M059J (cell line): ENCODE measurements at regions not wholly inside any gene's neighbourhood (a gene's known extent, or its start where the extent isn't known, plus 50 kb on each side); places are given as distances from the start of the nearest gene placed in this dataset.
"Not testable (repeated sequence)": the region's sequence is repeated elsewhere in the genome, so short reads cannot be mapped to it uniquely, and the experiment has no call there.

ENCODE experiments used
- DNase-seq: peaks from one replicate; pipeline ENCODE4 v3.0.0-alpha.2; 2012; ENCODE audit warnings: low read depth

- DNase-seq, result no peak
Measured at GRCh38 chr15:93948726-93949125, 282.6 kb upstream of the MCTP2 start.

- no peak for DNase-seq
Measured at GRCh38 chr15:93943586-93943985, 287.8 kb upstream of the MCTP2 start.

- DNase-seq, result no peak
Measured at GRCh38 chr15:93942269-93942694, 289.1 kb upstream of the MCTP2 start.

- no peak for DNase-seq
Measured at GRCh38 chr15:93941697-93942096, 289.7 kb upstream of the MCTP2 start.

- no peak for DNase-seq
Measured at GRCh38 chr15:93940226-93940625, 291.1 kb upstream of the MCTP2 start.

- no peak for DNase-seq
Measured at GRCh38 chr15:93932164-93932776, 299.1 kb upstream of the MCTP2 start.

GRCh38 chr15:93929375-93930094, 301.8 kb upstream of the MCTP2 start:
- peak; percentile 15 for DNase-seq

- DNase-seq, result no peak
Measured at GRCh38 chr15:93920204-93920603, 311.2 kb upstream of the MCTP2 start.

GRCh38 chr15:93918801-93919200, 312.6 kb upstream of the MCTP2 start:
- DNase-seq, result not testable (repeated sequence)

- no peak for DNase-seq
Measured at GRCh38 chr15:93917181-93917580, 314.2 kb upstream of the MCTP2 start.

GRCh38 chr15:93913871-93914270, 317.5 kb upstream of the MCTP2 start:
- no peak for DNase-seq

- no peak for DNase-seq
Measured at GRCh38 chr15:93913310-93913709, 318.1 kb upstream of the MCTP2 start.

GRCh38 chr15:93900476-93901400, 330.6 kb upstream of the MCTP2 start:
- DNase-seq, result no peak

- DNase-seq, result no peak
Measured at GRCh38 chr15:93899817-93900216, 331.5 kb upstream of the MCTP2 start.

GRCh38 chr15:93897377-93897776, 334.0 kb upstream of the MCTP2 start:
- no peak for DNase-seq

- DNase-seq, result no peak
Measured at GRCh38 chr15:93895976-93896770, 335.2 kb upstream of the MCTP2 start.

GRCh38 chr15:93894438-93895036, 336.8 kb upstream of the MCTP2 start:
- no peak for DNase-seq

- no peak for DNase-seq
Measured at GRCh38 chr15:93887151-93887550, 344.2 kb upstream of the MCTP2 start.

GRCh38 chr15:93882779-93883178, 348.6 kb upstream of the MCTP2 start:
- DNase-seq, result no peak

GRCh38 chr15:93882141-93882540, 349.2 kb upstream of the MCTP2 start:
- no peak for DNase-seq

- DNase-seq, result no peak
Measured at GRCh38 chr15:93881310-93881709, 350.1 kb upstream of the MCTP2 start.
